ENCODE measurements at regions not wholly inside any gene's neighbourhood (a gene's known extent, or its start where the extent isn't known, plus 50 kb on each side); places are given as distances from the start of the nearest gene placed in this dataset.
A peak's percentile ranks its signal among the peaks of the same experiment; 100 is the strongest.

DNA sequence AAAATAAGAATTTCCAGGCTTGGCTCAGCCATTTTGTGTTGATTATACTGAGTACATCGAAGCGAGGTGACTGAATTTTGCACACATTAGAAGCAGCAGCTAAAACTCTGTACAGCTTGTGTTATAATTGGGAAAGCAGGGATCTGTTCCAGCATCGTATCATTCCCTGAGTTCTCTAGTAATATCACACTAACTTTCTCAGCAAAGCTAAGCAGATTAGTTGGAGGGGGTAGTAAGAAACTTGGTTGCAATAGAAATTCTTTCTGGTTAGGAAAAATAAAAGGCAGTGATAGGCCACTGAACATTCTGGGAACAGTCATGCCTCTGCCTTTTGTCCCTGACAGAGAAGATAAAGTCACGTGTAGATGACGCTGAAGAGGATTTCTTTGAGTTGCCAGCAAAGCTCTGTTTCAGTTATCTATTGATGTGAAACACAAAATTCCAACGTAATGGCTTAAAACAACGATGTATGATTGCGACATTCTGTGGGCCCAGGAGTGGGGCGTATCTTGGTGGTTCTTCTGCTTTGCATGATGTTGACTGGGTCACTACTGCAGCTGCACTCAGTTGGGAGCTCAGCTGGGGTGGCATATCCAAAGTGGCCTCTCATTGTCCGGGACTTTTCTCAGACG, 202.1 kb upstream of the MEX3C start:
- DNase-seq (ENCODE audit: low read depth in 2 of 2) = no peak

DNA sequence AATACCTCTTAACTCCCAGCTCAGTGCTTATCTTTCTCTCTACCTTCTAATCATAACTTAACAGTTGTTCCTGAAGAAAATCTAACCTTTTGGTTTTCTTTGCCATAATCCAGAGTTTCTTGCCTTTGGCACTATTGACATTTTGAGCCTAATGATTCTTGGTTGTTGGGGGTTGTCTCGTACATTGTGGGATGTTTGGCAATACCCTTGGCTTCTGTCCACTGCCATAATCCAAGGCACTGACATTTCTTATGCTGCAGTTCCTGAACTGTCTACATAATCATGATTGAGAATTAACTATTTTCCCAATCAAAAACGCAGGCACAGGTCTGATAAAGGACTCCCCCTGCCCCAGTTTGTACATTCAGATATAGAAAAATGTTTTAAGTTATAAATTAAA, 203.2 kb upstream of the MEX3C start:
- DNase-seq (ENCODE audit: low read depth in 2 of 2) = no peak

GRCh38 chr18:51401912-51402311, 204.4 kb upstream of the MEX3C start:
- DNase-seq (ENCODE audit: low read depth in 2 of 2) = no peak

DNA sequence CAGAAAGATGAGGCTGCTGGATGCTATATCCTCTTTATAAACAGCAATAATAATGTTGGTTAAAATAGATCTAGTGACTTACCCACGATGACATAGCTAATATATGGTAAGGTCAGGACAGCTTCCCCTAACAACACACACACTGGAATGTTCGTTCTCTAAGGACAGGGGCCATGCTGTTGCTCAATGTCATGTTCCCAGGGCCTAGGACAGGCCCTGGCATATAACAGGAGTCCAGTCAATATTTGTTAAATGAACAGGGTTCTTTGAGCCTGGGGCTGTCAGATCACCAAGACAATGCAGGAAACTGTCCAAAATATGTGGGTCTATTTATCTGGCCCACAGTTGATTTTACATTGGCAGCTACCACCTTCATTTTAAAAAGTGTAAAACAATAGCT, 207.1 kb upstream of the MEX3C start:
- DNase-seq (ENCODE audit: low read depth in 2 of 2) = no peak

- DNase-seq (ENCODE audit: low read depth in 2 of 2) = no peak
Observed at GRCh38 chr18:51405683-51406477, 208.4 kb upstream of the MEX3C start.

GRCh38 chr18:51417643-51418483, 220.4 kb upstream of the MEX3C start:
- no peak for DNase-seq (ENCODE audit: low read depth in 2 of 2)

DNA sequence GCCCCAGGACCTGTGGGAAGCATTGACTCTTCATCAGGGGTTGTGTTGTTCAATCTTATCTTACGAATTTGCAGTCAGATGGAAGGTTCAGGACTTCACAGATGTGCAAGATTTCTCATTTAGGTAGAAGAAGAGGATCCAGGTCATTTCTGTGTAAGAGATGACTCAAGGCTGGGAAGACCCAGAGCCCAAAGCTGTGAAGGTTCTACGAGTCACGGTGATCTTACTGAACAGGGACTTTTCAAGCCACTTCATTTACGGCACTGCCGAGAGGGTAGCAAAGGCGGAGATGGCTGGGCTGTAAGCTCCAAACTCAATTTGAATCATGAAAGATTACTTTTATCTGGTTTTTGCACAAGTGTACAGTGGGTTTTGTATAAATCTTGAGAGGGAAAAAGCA, 228.0 kb upstream of the MEX3C start:
- DNase-seq (ENCODE audit: low read depth in 2 of 2) = peak; percentile 6 to 18

DNA sequence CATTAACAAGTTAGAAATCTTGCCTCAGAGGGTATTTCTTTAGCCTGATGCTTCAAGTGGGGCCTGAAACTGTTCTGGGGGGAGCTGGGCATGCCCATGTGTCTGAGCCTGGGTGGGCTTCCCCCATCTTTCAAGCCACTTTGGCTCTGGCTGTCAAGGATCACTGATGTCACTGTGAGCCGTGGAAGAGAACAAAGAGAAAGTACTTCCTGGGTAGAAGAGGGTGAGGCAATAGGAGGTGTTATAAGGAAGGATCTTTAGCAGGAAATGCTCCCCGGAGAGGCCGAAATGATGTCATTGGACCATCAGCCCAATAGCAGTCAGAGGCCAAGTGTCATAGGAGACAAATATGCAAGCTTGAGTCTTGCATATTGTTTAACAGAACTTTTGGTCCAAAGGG, 228.4 kb upstream of the MEX3C start:
- DNase-seq (ENCODE audit: low read depth in 2 of 2) = no peak

- no peak for DNase-seq (ENCODE audit: low read depth in 2 of 2)
Observed at GRCh38 chr18:51426996-51427395, 229.5 kb upstream of the MEX3C start.

GRCh38 chr18:51429644-51430043, 232.2 kb upstream of the MEX3C start:
- DNase-seq (ENCODE audit: low read depth in 2 of 2) = no peak

DNA sequence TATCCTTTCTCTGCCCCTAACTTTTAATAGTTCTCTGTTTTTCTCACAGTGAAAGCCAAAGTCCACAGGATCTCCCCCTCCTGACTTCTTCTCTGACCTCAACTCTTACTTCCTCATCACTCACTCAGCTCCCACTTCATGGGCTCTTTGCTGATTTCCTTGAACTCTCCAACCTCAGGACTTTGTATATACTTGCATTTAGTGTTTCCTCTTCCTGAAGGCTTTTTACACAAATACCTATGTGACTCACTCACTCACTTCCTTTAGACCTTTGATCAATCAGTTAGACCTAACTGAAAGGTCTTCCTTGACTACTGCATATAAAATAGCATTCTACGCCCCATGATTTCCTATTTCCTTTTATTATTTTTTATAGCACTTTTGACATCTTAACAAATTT, 233.1 kb upstream of the MEX3C start:
- DNase-seq (ENCODE audit: low read depth in 2 of 2) = no peak

DNA sequence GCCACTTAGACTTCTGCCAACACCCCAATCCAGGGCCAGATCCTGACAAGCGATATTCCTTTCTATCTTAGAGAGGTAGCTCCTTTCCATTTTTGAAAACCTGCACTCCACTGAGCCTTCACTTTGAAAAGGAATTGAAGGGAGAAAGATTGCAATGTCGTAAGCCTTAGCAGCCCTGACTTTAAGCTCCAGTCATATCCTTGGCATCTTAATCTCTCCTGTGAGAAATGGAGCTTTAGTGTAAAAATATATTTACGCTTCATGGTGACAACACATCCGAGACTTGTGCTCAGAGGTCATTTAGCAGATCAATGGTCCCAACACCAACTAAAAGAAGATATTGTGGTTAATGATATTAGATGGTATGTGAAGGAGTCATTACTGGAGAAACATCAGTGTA, 235.8 kb upstream of the MEX3C start:
- no peak for DNase-seq (ENCODE audit: low read depth in 2 of 2)

- no peak for DNase-seq (ENCODE audit: low read depth in 2 of 2)
Observed at GRCh38 chr18:51433881-51434280, 236.4 kb upstream of the MEX3C start.

DNA sequence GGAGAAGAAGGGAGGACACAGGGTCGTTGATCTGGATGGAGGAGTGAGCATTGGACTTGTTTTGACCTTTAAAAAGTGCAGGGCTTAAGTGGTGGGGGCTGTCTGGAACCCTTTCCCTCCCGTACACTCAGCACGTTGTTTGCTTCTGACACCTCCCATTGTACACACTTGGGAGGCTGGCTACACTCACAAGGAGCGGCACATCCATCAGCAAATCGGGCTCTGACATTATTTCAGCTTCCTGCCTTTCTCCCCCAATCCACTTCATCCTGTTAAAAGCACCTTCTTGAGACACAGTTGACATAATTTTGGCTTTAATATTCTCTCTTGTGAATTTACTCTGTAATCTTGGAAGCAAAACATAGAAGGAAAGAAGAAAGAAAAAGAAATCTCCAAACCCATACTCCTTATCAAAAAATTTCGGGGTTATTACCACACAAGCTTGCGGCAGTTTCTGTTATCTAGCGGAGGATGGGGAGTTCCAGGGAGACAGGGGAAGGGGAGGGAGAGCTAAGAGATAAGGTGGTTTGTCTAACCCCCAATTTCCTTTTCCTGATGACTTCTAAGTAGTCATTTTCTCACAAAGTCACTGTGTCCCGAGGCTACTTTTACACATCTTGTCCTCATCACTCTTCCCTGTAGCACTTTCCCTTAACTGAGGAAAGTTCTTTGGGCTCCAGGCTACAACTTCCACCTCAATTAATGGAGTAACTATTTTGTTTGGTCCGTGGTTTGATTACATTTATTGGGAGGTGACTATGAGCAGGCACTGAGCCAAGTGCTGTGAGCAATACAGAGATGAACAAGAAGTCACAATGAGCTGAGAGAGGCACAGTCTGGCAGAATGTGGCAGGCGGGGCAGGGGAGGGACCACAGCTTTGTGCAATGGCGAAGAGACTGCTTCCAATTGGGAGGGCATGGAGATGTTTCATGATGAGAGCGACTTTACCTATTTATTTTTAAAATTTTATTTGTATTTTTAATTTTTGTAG, 240.1 kb upstream of the MEX3C start:
- no peak for DNase-seq (ENCODE audit: low read depth in 2 of 2)

GRCh38 chr18:51438797-51439350, 241.4 kb upstream of the MEX3C start:
- DNase-seq (ENCODE audit: low read depth in 2 of 2) = no peak

- no peak for DNase-seq (ENCODE audit: low read depth in 2 of 2)
Observed at GRCh38 chr18:51442012-51442411, 244.5 kb upstream of the MEX3C start.

- DNase-seq (ENCODE audit: low read depth in 2 of 2) = no peak
Observed at GRCh38 chr18:51446571-51447210, 249.2 kb upstream of the MEX3C start.

GRCh38 chr18:51447351-51448342, 250.2 kb upstream of the MEX3C start:
- no peak for DNase-seq (ENCODE audit: low read depth in 2 of 2)

DNA sequence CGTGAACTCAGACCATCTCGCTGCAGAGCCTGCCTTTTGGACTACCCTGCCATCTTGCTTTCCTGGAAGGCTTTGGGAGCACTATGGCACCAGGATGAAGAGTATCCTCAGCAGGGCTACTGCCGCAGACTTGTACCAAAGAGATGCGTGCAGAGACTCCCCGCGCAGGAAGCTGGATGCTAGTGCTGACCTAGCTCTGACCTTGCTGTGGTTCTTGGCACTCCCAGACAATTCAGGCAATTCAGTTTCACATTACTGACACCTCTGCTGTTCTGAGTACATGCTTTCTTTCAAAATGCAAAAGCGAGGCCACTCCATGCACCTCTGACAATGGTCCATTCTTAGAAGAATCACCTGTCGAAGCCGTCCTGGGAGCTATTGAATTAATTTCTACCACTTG, 251.5 kb upstream of the MEX3C start:
- DNase-seq (ENCODE audit: low read depth in 2 of 2) = no peak

Data from stimulated activated CD4-positive, alpha-beta T cell treated with anti-CD3 and anti-CD28 coated beads, Interleukin-15, amount 100 ng/mL, for 48 hours (primary cell).